ENCODE measurements at regions not wholly inside any gene's neighbourhood (a gene's known extent, or its start where the extent isn't known, plus 50 kb on each side); places are given as distances from the start of the nearest gene placed in this dataset.

- no peak for TF ChIP-seq CTCF (IDR thresholded peaks at IDR 0.05; ENCODE audit: insufficient read depth, low read length, poor library complexity, severe bottlenecking)
- no peak for DNase-seq (ENCODE audit: extremely low read depth, insufficient read length)
Observed at GRCh38 chr9:104263942-104264341, 169.8 kb downstream of the SMC2 start.

GRCh38 chr9:104264431-104264830 is 170.3 kb downstream of the SMC2 start:
- TF ChIP-seq CTCF (IDR thresholded peaks at IDR 0.05; ENCODE audit: insufficient read depth, low read length, poor library complexity, severe bottlenecking), result no peak
- DNase-seq (ENCODE audit: extremely low read depth, insufficient read length), result no peak
- H3K4me3 ChIP-seq (replicated peaks; ENCODE audit: low read depth, low read length), result no peak overlapping the region
- H3K36me3 ChIP-seq (ENCODE audit: control insufficient read depth, insufficient read depth, low read length), result no peaks in the 10 kb centered on the region
- H3K27me3 ChIP-seq (replicated peaks; ENCODE audit: control insufficient read depth, insufficient read depth, low read length), result no peaks in the 10 kb centered on the region

More at GRCh38 chr9:104263942-104264341, 169.8 kb downstream of the SMC2 start:
- Histone ChIP-seq H3K36me3 (ENCODE audit: control insufficient read depth, insufficient read depth, low read length) (no peaks in the 10 kb centered on the region), H3K4me3 (replicated peaks; ENCODE audit: low read depth, low read length) (no peak overlapping the region), H3K27me3 (replicated peaks; ENCODE audit: control insufficient read depth, insufficient read depth, low read length) (no peaks in the 10 kb centered on the region)

GRCh38 chr9:104269374-104269773 is 175.3 kb downstream of the SMC2 start:
- TF ChIP-seq CTCF (IDR thresholded peaks at IDR 0.05; ENCODE audit: insufficient read depth, low read length, poor library complexity, severe bottlenecking), result no peak
- Histone ChIP-seq H3K27me3 (replicated peaks; ENCODE audit: control insufficient read depth, insufficient read depth, low read length) (no peaks in the 10 kb centered on the region), H3K36me3 (ENCODE audit: control insufficient read depth, insufficient read depth, low read length) (no peaks in the 10 kb centered on the region), H3K4me3 (replicated peaks; ENCODE audit: low read depth, low read length) (no peak overlapping the region)
- no peak for DNase-seq (ENCODE audit: extremely low read depth, insufficient read length)

- no peaks in the 10 kb centered on the region for H3K36me3 ChIP-seq (ENCODE audit: control insufficient read depth, insufficient read depth, low read length)
- no peak for TF ChIP-seq CTCF (IDR thresholded peaks at IDR 0.05; ENCODE audit: insufficient read depth, low read length, poor library complexity, severe bottlenecking)
- DNase-seq (ENCODE audit: extremely low read depth, insufficient read length), result no peak
- no peaks in the 10 kb centered on the region for H3K27me3 ChIP-seq (replicated peaks; ENCODE audit: control insufficient read depth, insufficient read depth, low read length)
- H3K4me3 ChIP-seq (replicated peaks; ENCODE audit: low read depth, low read length), result no peak overlapping the region
Observed at GRCh38 chr9:104269996-104270963, 176.2 kb downstream of the SMC2 start.

GRCh38 chr9:104276709-104277245 is 182.7 kb downstream of the SMC2 start:
- H3K4me3 ChIP-seq (replicated peaks; ENCODE audit: low read depth, low read length), result no peak overlapping the region
- no peaks in the 10 kb centered on the region for H3K36me3 ChIP-seq (ENCODE audit: control insufficient read depth, insufficient read depth, low read length)
- no peak for DNase-seq (ENCODE audit: extremely low read depth, insufficient read length)
- H3K27me3 ChIP-seq (replicated peaks; ENCODE audit: control insufficient read depth, insufficient read depth, low read length), result no peaks in the 10 kb centered on the region
- no peak for TF ChIP-seq CTCF (IDR thresholded peaks at IDR 0.05; ENCODE audit: insufficient read depth, low read length, poor library complexity, severe bottlenecking)
